Esophagus muscularis mucosa (tissue), 4 donors: ENCODE measurements at regions not wholly inside any gene's neighbourhood (a gene's known extent, or its start where the extent isn't known, plus 50 kb on each side); places are given as distances from the start of the nearest gene placed in this dataset.

ENCODE experiments used
- DNase-seq: peaks from one replicate; pipeline ENCODE4 v3.0.0-alpha.2; 2017; ENCODE audit errors: extremely low spot score
- H3K27ac ChIP-seq, 4 donors: fragments of 200-600 bp; sonication (generic); replicated peaks in 1 of 4; 1 replicate in 3 of 4; 2 replicates in 1 of 4; pipeline ENCODE4 v1.5.1; 2016 to 2019; ENCODE audit warnings: mild to moderate bottlenecking in 1 of 4
- H3K27me3 ChIP-seq, 4 donors: fragments of 200-600 bp; sonication (generic); one replicate each; pipeline versions ENCODE4 v1.5.1 to v1.6.0; 2016 to 2019
- H3K36me3 ChIP-seq, 4 donors: fragments of 200-600 bp; sonication (generic); one replicate each; pipeline ENCODE4 v1.5.1; 2016 to 2019
- H3K4me1 ChIP-seq, 4 donors: fragments of 200-600 bp; sonication (generic); one replicate each; pipeline ENCODE4 v1.5.1; 2016 to 2019
- H3K4me3 ChIP-seq, 4 donors: fragments of 200-600 bp; sonication (generic); 1 replicate in 2 of 4; 2 replicates in 2 of 4; pipeline ENCODE4 v1.5.1; 2016 to 2019; ENCODE audit warnings: mild to moderate bottlenecking in 4 of 4, moderate library complexity in 1 of 4
- H3K9me3 ChIP-seq, 4 donors: fragments of 200-600 bp; sonication (generic); 1 replicate in 3 of 4; 2 replicates in 1 of 4; pipeline ENCODE4 v1.5.1; 2016 to 2019
- EP300 ChIP-seq: sonication (generic); formaldehyde crosslinking; IDR thresholded peaks from one replicate; pipeline ENCODE4 v1.6.1; 2017; ENCODE audit warnings: antibody characterized with exemption
- POLR2A ChIP-seq: fragments of 450-650 bp; IDR thresholded peaks from one replicate; pipeline ENCODE4 v1.6.1; 2017; ENCODE audit warnings: antibody characterized with exemption, moderate library complexity, mild to moderate bottlenecking, low read depth
- POLR2AphosphoS5 ChIP-seq, 2 donors: sonication (generic); formaldehyde crosslinking; IDR thresholded peaks; one replicate each; pipeline ENCODE4 v1.6.1; 2017; ENCODE audit warnings: antibody characterized with exemption in 2 of 2
- WGBS: methylation state at CpG from one replicate; pipeline ENCODE4 v1.1.5; 2018; 5-methylcytosine and 5-hydroxymethylcytosine counted together
- intact Hi-C: fragments of 100-400 bp; cut with DNase I; formaldehyde crosslinking; loops from one replicate; pipeline ENCODE4 v1.15.1; 2023
- TF ChIP-seq, protein P1 (sequence below), 3 experiments: fragments of 200-600 bp in 2 of 3; fragments of 450-650 bp in 1 of 3; sonication (generic) in 2 of 3; IDR thresholded peaks; one replicate each; pipeline ENCODE4 v1.5.1; 2017 to 2019; ENCODE audit warnings: antibody characterized with exemption in 3 of 3, mild to moderate bottlenecking in 2 of 3, moderate library complexity in 1 of 3

GRCh38 chr7:93817526-93817925 lies 73.0 kb downstream of the TFPI2 start:
- intact Hi-C loops: no loop called here
- WGBS: 47% methylated on average over 1 of the region's 1 CpG
- no peak overlapping the region for H3K27ac ChIP-seq
- H3K4me1 ChIP-seq: no peaks in the 10 kb centered on the region
- H3K4me3 ChIP-seq: no peak overlapping the region
- TF ChIP-seq POLR2A: no peak
- no peak for TF ChIP-seq POLR2AphosphoS5 (IDR thresholded peaks at IDR 0.05)
- TF ChIP-seq EP300: no peak
- TF ChIP-seq, protein P1, sequence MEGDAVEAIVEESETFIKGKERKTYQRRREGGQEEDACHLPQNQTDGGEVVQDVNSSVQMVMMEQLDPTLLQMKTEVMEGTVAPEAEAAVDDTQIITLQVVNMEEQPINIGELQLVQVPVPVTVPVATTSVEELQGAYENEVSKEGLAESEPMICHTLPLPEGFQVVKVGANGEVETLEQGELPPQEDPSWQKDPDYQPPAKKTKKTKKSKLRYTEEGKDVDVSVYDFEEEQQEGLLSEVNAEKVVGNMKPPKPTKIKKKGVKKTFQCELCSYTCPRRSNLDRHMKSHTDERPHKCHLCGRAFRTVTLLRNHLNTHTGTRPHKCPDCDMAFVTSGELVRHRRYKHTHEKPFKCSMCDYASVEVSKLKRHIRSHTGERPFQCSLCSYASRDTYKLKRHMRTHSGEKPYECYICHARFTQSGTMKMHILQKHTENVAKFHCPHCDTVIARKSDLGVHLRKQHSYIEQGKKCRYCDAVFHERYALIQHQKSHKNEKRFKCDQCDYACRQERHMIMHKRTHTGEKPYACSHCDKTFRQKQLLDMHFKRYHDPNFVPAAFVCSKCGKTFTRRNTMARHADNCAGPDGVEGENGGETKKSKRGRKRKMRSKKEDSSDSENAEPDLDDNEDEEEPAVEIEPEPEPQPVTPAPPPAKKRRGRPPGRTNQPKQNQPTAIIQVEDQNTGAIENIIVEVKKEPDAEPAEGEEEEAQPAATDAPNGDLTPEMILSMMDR (IDR thresholded peaks at IDR 0.05): no peak
- no peaks in the 10 kb centered on the region for H3K36me3 ChIP-seq
- no peaks in the 10 kb centered on the region for H3K27me3 ChIP-seq
- H3K9me3 ChIP-seq: no peaks in the 10 kb centered on the region
- DNase-seq: no peak

GRCh38 chr7:93817004-93817403 lies 73.5 kb downstream of the TFPI2 start:
- intact Hi-C loops: no loop called here
- DNase-seq: no peak
- Histone ChIP-seq H3K27me3 (no peaks in the 10 kb centered on the region), H3K27ac (no peak overlapping the region), H3K9me3 (no peaks in the 10 kb centered on the region), H3K4me3 (no peak overlapping the region), H3K4me1 (no peaks in the 10 kb centered on the region), H3K36me3 (no peaks in the 10 kb centered on the region)
- TF ChIP-seq, protein P1 (IDR thresholded peaks at IDR 0.05): no peak
- TF ChIP-seq EP300 (no peak), POLR2A (no peak), POLR2AphosphoS5 (IDR thresholded peaks at IDR 0.05) (no peak)

GRCh38 chr7:93813514-93813913 lies 77.0 kb downstream of the TFPI2 start:
- H3K4me1 ChIP-seq: no peaks in the 10 kb centered on the region
- no peaks in the 10 kb centered on the region for H3K27me3 ChIP-seq
- H3K27ac ChIP-seq: no peak overlapping the region
- WGBS: 65% methylated on average over 1 of the region's 1 CpG
- H3K36me3 ChIP-seq: no peaks in the 10 kb centered on the region
- intact Hi-C loops: no loop called here
- H3K4me3 ChIP-seq: no peak overlapping the region
- TF ChIP-seq POLR2A (no peak), EP300 (no peak), POLR2AphosphoS5 (IDR thresholded peaks at IDR 0.05) (no peak)
- TF ChIP-seq, protein P1 (IDR thresholded peaks at IDR 0.05): no peak
- DNase-seq: no peak
- no peaks in the 10 kb centered on the region for H3K9me3 ChIP-seq

- DNase-seq: no peak
- no peak overlapping the region for H3K27ac ChIP-seq
- TF ChIP-seq, protein P1 (IDR thresholded peaks at IDR 0.05): no peak
- TF ChIP-seq POLR2AphosphoS5 (IDR thresholded peaks at IDR 0.05) (no peak), POLR2A (no peak), EP300 (no peak)
- H3K36me3 ChIP-seq: no peaks in the 10 kb centered on the region
- intact Hi-C loops: no loop called here
- H3K4me1 ChIP-seq: no peaks in the 10 kb centered on the region
- no peaks in the 10 kb centered on the region for H3K27me3 ChIP-seq
- H3K4me3 ChIP-seq: no peak overlapping the region
- 87% methylated on average over 4 of the region's 4 CpGs for WGBS
- no peaks in the 10 kb centered on the region for H3K9me3 ChIP-seq
Measured at GRCh38 chr7:93812061-93812460, 78.5 kb downstream of the TFPI2 start.

GRCh38 chr7:93811198-93811597 lies 79.4 kb downstream of the TFPI2 start:
- H3K27ac ChIP-seq: no peak overlapping the region
- no peaks in the 10 kb centered on the region for H3K9me3 ChIP-seq
- intact Hi-C loops: no loop called here
- no peak for DNase-seq
- H3K27me3 ChIP-seq: no peaks in the 10 kb centered on the region
- no peaks in the 10 kb centered on the region for H3K36me3 ChIP-seq
- no peaks in the 10 kb centered on the region for H3K4me1 ChIP-seq
- H3K4me3 ChIP-seq: no peak overlapping the region
- no peak for TF ChIP-seq EP300
- no peak for TF ChIP-seq POLR2A
- no peak for TF ChIP-seq POLR2AphosphoS5 (IDR thresholded peaks at IDR 0.05)
- TF ChIP-seq, protein P1 (IDR thresholded peaks at IDR 0.05): no peak
